HEK293 (cell line): ENCODE measurements at regions not wholly inside any gene's neighbourhood (a gene's known extent, or its start where the extent isn't known, plus 50 kb on each side); places are given as distances from the start of the nearest gene placed in this dataset.

ENCODE experiments used
- CTCF ChIA-PET: fragments of 350-600 bp; formaldehyde crosslinking; extraction: SDS; loops from one replicate; lab custom pipeline; 2021; ENCODE audit warnings: antibody characterized with exemption; lab: Yijun Ruan, JAX
- POLR2A ChIA-PET: fragments of 300-600 bp; formaldehyde crosslinking; extraction: SDS; loops from one replicate; lab custom pipeline; 2020; ENCODE audit warnings: antibody characterized with exemption, inconsistent platforms; lab: Yijun Ruan, JAX
- H3K27ac ChIP-seq: fragments of 200-500 bp; sonication (Bioruptor generic); 2 replicates; pipeline ENCODE4 v1.5.1; 2014; ENCODE audit warnings: low read depth, low read length, control low read depth, inconsistent platforms; ENCODE audit errors: extremely low read depth
- H3K36me3 ChIP-seq, 2 experiments: fragments of 200-500 bp in 1 of 2; sonication (Bioruptor generic) in 1 of 2; 1 replicate in 1 of 2; 2 replicates in 1 of 2; pipeline ENCODE4 v1.5.1; 2014 to 2017; ENCODE audit warnings: inconsistent platforms in 2 of 2, low read length in 2 of 2; ENCODE audit not compliant: control insufficient read depth in 2 of 2, insufficient read depth in 1 of 2
- H3K4me1 ChIP-seq: fragments of 200-500 bp; sonication (Bioruptor generic); 2 replicates; pipeline ENCODE4 v1.5.1; 2014; ENCODE audit warnings: mild to moderate bottlenecking, low read length, inconsistent platforms; ENCODE audit not compliant: control insufficient read depth, insufficient read depth
- H3K4me3 ChIP-seq: 2 replicates; pipeline ENCODE4 v1.5.1; 2011; ENCODE audit warnings: low read depth, mild to moderate bottlenecking, control low read depth, low read length, moderate library complexity
- H3K9me3 ChIP-seq: fragments of 200-500 bp; sonication (Bioruptor generic); 2 replicates; pipeline ENCODE4 v1.5.1; 2014; ENCODE audit warnings: low read depth, low read length, inconsistent platforms; ENCODE audit not compliant: control insufficient read depth, insufficient read depth
- ATF2 ChIP-seq: fragments of 450-650 bp; formaldehyde crosslinking; IDR thresholded peaks from 2 replicates; pipeline ENCODE4 v1.5.1; 2016; ENCODE audit warnings: missing biosample characterization, missing genetic modification characterization, low read depth
- BCL11B ChIP-seq: fragments of 450-650 bp; formaldehyde crosslinking; IDR thresholded peaks from 2 replicates; pipeline ENCODE4 v1.5.1; 2016; ENCODE audit warnings: low read depth, missing biosample characterization, missing genetic modification characterization
- HOXD13 ChIP-seq: sonication (generic); formaldehyde crosslinking; IDR thresholded peaks from 2 replicates; pipeline ENCODE4 v1.8.0; 2022; ENCODE audit warnings: missing genetic modification reagents, borderline replicate concordance
- KLF17 ChIP-seq: fragments of 450-650 bp; formaldehyde crosslinking; IDR thresholded peaks from 2 replicates; pipeline ENCODE4 v1.5.1; 2016; ENCODE audit warnings: missing biosample characterization, missing genetic modification characterization
- OSR2 ChIP-seq: fragments of 450-650 bp; formaldehyde crosslinking; IDR thresholded peaks from 2 replicates; pipeline ENCODE4 v1.5.1; 2016; ENCODE audit warnings: missing biosample characterization, missing genetic modification characterization
- SETDB1 ChIP-seq: IDR thresholded peaks from one replicate; pipeline ENCODE4 v1.6.1; 2017; ENCODE audit warnings: mild to moderate bottlenecking, low read length, moderate library complexity, mixed read lengths; ENCODE audit not compliant: insufficient read length
- ZFHX2 ChIP-seq: fragments of 450-650 bp; formaldehyde crosslinking; conservative IDR thresholded peaks from 2 replicates; pipeline ENCODE4 v1.5.1; 2016; ENCODE audit warnings: missing biosample characterization, missing genetic modification characterization
- ZFP41 ChIP-seq: fragments of 450-650 bp; formaldehyde crosslinking; IDR thresholded peaks from 2 replicates; pipeline ENCODE4 v1.5.1; 2016; ENCODE audit warnings: missing biosample characterization, missing genetic modification characterization, borderline replicate concordance
- ZNF112 ChIP-seq: fragments of 450-650 bp; formaldehyde crosslinking; IDR thresholded peaks from 2 replicates; pipeline ENCODE4 v1.5.0; 2017; ENCODE audit warnings: missing biosample characterization, missing genetic modification characterization
- ZNF174 ChIP-seq: fragments of 450-650 bp; formaldehyde crosslinking; IDR thresholded peaks from 2 replicates; pipeline ENCODE4 v1.5.0; 2017; ENCODE audit warnings: missing biosample characterization, mild to moderate bottlenecking, missing genetic modification characterization
- ZNF266 ChIP-seq: fragments of 450-650 bp; formaldehyde crosslinking; IDR thresholded peaks from 2 replicates; pipeline ENCODE4 v1.5.1; 2016; ENCODE audit warnings: missing biosample characterization, missing genetic modification characterization, low read depth
- ZNF362 ChIP-seq: fragments of 450-650 bp; formaldehyde crosslinking; IDR thresholded peaks from 2 replicates; pipeline ENCODE4 v1.5.1; 2016; ENCODE audit warnings: missing biosample characterization, missing genetic modification characterization
- ZNF654 ChIP-seq: fragments of 450-650 bp; formaldehyde crosslinking; IDR thresholded peaks from 2 replicates; pipeline ENCODE4 v1.5.1; 2016; ENCODE audit warnings: low read depth, missing biosample characterization, missing genetic modification characterization
- ZNF76 ChIP-seq: fragments of 450-650 bp; formaldehyde crosslinking; IDR thresholded peaks from 2 replicates; pipeline ENCODE4; 2016; ENCODE audit warnings: low read depth, missing biosample characterization, missing genetic modification characterization, borderline replicate concordance
- TF ChIP-seq, protein P1 (sequence below): fragments of 450-650 bp; formaldehyde crosslinking; IDR thresholded peaks from 2 replicates; pipeline ENCODE4 v1.5.1; 2016; ENCODE audit warnings: missing biosample characterization, missing genetic modification characterization
- TF ChIP-seq, protein P2 (sequence below): fragments of 450-650 bp; formaldehyde crosslinking; IDR thresholded peaks from 2 replicates; pipeline ENCODE4 v1.5.1; 2016; ENCODE audit warnings: missing biosample characterization, missing genetic modification characterization

- Histone ChIP-seq H3K36me3 (no peaks in the 10 kb centered on the region), H3K27ac (no peak overlapping the region), H3K9me3 (no peaks in the 10 kb centered on the region; the same call in 1 of the 2 replicates), H3K4me1 (no peaks in the 10 kb centered on the region), H3K4me3 (no peak overlapping the region)
- POLR2A ChIA-PET: interaction anchor here (0.6 kb wide), 1 partner anchor 234 kb away, joined by 3 read pairs; no protein-coding TSS in a partner anchor
- CTCF ChIA-PET: interaction anchor here (0.5 to 2.3 kb wide), 16 partner anchors 9 to 1951 kb away, joined by 3 to 13 read pairs (median 4); no protein-coding TSS in a partner anchor
- TF ChIP-seq ZNF654 (tag by site-specific recombination) (peak; percentile 80), SETDB1 (peak; percentile 53), ZNF266 (tag by site-specific recombination) (no peak), HOXD13 (CRISPR knock-in tag) (no peak), ZNF76 (tag by site-specific recombination) (peak; percentile 42; the same call in 1 of the 2 replicates)
- TF ChIP-seq, protein P1, sequence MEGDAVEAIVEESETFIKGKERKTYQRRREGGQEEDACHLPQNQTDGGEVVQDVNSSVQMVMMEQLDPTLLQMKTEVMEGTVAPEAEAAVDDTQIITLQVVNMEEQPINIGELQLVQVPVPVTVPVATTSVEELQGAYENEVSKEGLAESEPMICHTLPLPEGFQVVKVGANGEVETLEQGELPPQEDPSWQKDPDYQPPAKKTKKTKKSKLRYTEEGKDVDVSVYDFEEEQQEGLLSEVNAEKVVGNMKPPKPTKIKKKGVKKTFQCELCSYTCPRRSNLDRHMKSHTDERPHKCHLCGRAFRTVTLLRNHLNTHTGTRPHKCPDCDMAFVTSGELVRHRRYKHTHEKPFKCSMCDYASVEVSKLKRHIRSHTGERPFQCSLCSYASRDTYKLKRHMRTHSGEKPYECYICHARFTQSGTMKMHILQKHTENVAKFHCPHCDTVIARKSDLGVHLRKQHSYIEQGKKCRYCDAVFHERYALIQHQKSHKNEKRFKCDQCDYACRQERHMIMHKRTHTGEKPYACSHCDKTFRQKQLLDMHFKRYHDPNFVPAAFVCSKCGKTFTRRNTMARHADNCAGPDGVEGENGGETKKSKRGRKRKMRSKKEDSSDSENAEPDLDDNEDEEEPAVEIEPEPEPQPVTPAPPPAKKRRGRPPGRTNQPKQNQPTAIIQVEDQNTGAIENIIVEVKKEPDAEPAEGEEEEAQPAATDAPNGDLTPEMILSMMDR (tag by site-specific recombination): peak; percentile 42; the same call in 1 of the 2 replicates
Observed at GRCh38 chrX:118225711-118226428, 109.3 kb upstream of the KLHL13 start.

GRCh38 chrX:118228041-118228440 is 111.4 kb upstream of the KLHL13 start:
- Histone ChIP-seq H3K27ac (no peak overlapping the region), H3K4me1 (no peaks in the 10 kb centered on the region), H3K4me3 (no peak overlapping the region), H3K9me3 (no peaks in the 10 kb centered on the region; the same call in 1 of the 2 replicates), H3K36me3 (no peaks in the 10 kb centered on the region)
- ChIA-PET CTCF (interaction anchor here (0.6 to 1.3 kb wide), 4 partner anchors 15 to 239 kb away, joined by 3 to 9 read pairs (median 4); no protein-coding TSS in a partner anchor), POLR2A (no interaction called here)
- TF ChIP-seq KLF17 (tag by site-specific recombination): no peak
- no peak for TF ChIP-seq ATF2
- TF ChIP-seq, protein P2, sequence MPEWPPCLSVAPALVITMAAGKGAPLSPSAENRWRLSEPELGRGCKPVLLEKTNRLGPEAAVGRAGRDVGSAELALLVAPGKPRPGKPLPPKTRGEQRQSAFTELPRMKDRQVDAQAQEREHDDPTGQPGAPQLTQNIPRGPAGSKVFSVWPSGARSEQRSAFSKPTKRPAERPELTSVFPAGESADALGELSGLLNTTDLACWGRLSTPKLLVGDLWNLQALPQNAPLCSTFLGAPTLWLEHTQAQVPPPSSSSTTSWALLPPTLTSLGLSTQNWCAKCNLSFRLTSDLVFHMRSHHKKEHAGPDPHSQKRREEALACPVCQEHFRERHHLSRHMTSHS (tag by site-specific recombination): no peak
- no peak for TF ChIP-seq ZFP41
- no peak for TF ChIP-seq ZNF174
- no peak for TF ChIP-seq BCL11B (tag by site-specific recombination)
- no peak for TF ChIP-seq ZNF362 (tag by site-specific recombination)
- TF ChIP-seq ZNF112 (tag by site-specific recombination): no peak
- no peak for TF ChIP-seq ZFHX2 (tag by site-specific recombination)
- TF ChIP-seq OSR2 (tag by site-specific recombination): no peak
